KMS-11 (cell line): ENCODE measurements at regions not wholly inside any gene's neighbourhood (a gene's known extent, or its start where the extent isn't known, plus 50 kb on each side); places are given as distances from the start of the nearest gene placed in this dataset.

ENCODE experiments used
- H2AFZ ChIP-seq: fragments of 200-600 bp; sonication (generic); 2 replicates; pipeline ENCODE4 v1.6.1; 2016; ENCODE audit warnings: antibody characterized with exemption, mixed run types, low read depth
- H3K27ac ChIP-seq: fragments of 200-600 bp; sonication (generic); 2 replicates; pipeline ENCODE4 v1.6.1; 2016; ENCODE audit warnings: mild to moderate bottlenecking, mixed run types
- H3K27me3 ChIP-seq: fragments of 200-600 bp; sonication (generic); 2 replicates; pipeline ENCODE4 v1.6.1; 2017; ENCODE audit warnings: mild to moderate bottlenecking, low read depth, mixed run types, moderate library complexity; ENCODE audit not compliant: insufficient read depth
- H3K36me3 ChIP-seq: fragments of 200-600 bp; sonication (generic); 2 replicates; pipeline ENCODE4 v1.6.1; 2017; ENCODE audit warnings: mild to moderate bottlenecking, mixed run types; ENCODE audit not compliant: insufficient read depth
- H3K4me1 ChIP-seq: fragments of 200-600 bp; sonication (generic); 2 replicates; pipeline ENCODE4 v1.6.1; 2016; ENCODE audit warnings: mild to moderate bottlenecking, low read depth, mixed run types; ENCODE audit not compliant: poor library complexity, severe bottlenecking
- H3K4me2 ChIP-seq: fragments of 200-600 bp; sonication (generic); 2 replicates; pipeline ENCODE4 v1.7.0; 2016; ENCODE audit warnings: mild to moderate bottlenecking, mixed run types
- H3K4me3 ChIP-seq: fragments of 200-600 bp; sonication (generic); IDR thresholded peaks from 2 replicates; pipeline ENCODE4 v1.6.1; 2017; ENCODE audit warnings: low read depth, low read length, mixed read lengths; ENCODE audit not compliant: insufficient read depth
- H3K79me2 ChIP-seq: fragments of 200-600 bp; sonication (generic); 2 replicates; pipeline ENCODE4 v1.6.1; 2016; ENCODE audit warnings: low read depth, mixed run types; ENCODE audit not compliant: insufficient read depth
- H3K9ac ChIP-seq: fragments of 200-600 bp; sonication (generic); 2 replicates; pipeline ENCODE4 v1.6.1; 2016; ENCODE audit warnings: mild to moderate bottlenecking, mixed run types
- H4K20me1 ChIP-seq: fragments of 200-600 bp; sonication (generic); 2 replicates; pipeline ENCODE4 v1.6.1; 2016; ENCODE audit warnings: mild to moderate bottlenecking, mixed run types; ENCODE audit not compliant: insufficient read depth
- CTCF ChIP-seq: fragments of 200-600 bp; sonication (generic); conservative IDR thresholded peaks from 2 replicates; pipeline ENCODE4 v1.6.1; 2017; ENCODE audit warnings: low read depth, mild to moderate bottlenecking, antibody characterized with exemption, low read length, moderate library complexity, mixed read lengths

GRCh38 chr11:37621662-37622061 lies 1023.6 kb upstream of the RAG2 start:
- H3K27ac ChIP-seq, result no peak overlapping the region
- peaks cover 3% of the 10 kb centered on the region; the same call in 1 of the 2 replicates for H4K20me1 ChIP-seq
- H2AFZ ChIP-seq, result no peak overlapping the region
- H3K27me3 ChIP-seq, result no peaks in the 10 kb centered on the region
- no peak overlapping the region for H3K4me3 ChIP-seq
- no peaks in the 10 kb centered on the region for H3K79me2 ChIP-seq
- no peaks in the 10 kb centered on the region for H3K36me3 ChIP-seq
- no peak overlapping the region for H3K4me2 ChIP-seq
- H3K9ac ChIP-seq, result no peak overlapping the region
- no peak for TF ChIP-seq CTCF
- H3K4me1 ChIP-seq, result no peaks in the 10 kb centered on the region

- Histone ChIP-seq H3K4me3 (no peak overlapping the region), H3K9ac (no peak overlapping the region), H3K79me2 (no peaks in the 10 kb centered on the region), H3K36me3 (no peaks in the 10 kb centered on the region), H3K4me2 (no peak overlapping the region), H2AFZ (no peak overlapping the region), H3K4me1 (no peaks in the 10 kb centered on the region), H3K27me3 (no peaks in the 10 kb centered on the region), H4K20me1 (no peaks in the 10 kb centered on the region), H3K27ac (no peak overlapping the region)
- no peak for TF ChIP-seq CTCF
Observed at GRCh38 chr11:37616291-37616690, 1018.3 kb upstream of the RAG2 start.

- Histone ChIP-seq H4K20me1 (no peaks in the 10 kb centered on the region), H3K36me3 (no peaks in the 10 kb centered on the region), H3K4me2 (no peak overlapping the region), H2AFZ (no peak overlapping the region), H3K27ac (no peak overlapping the region), H3K4me3 (no peak overlapping the region), H3K4me1 (no peaks in the 10 kb centered on the region), H3K79me2 (no peaks in the 10 kb centered on the region), H3K27me3 (no peaks in the 10 kb centered on the region), H3K9ac (no peak overlapping the region)
- TF ChIP-seq CTCF, result no peak
Observed at GRCh38 chr11:37613031-37613430, 1015.0 kb upstream of the RAG2 start.

- no peak overlapping the region for H3K9ac ChIP-seq
- no peak for TF ChIP-seq CTCF
- no peak overlapping the region for H3K4me3 ChIP-seq
- no peak overlapping the region for H3K27ac ChIP-seq
- H3K36me3 ChIP-seq, result no peaks in the 10 kb centered on the region
- H3K27me3 ChIP-seq, result no peaks in the 10 kb centered on the region
- no peaks in the 10 kb centered on the region for H3K4me1 ChIP-seq
- H2AFZ ChIP-seq, result no peak overlapping the region
- H3K79me2 ChIP-seq, result no peaks in the 10 kb centered on the region
- no peak overlapping the region for H3K4me2 ChIP-seq
- no peaks in the 10 kb centered on the region for H4K20me1 ChIP-seq
Observed at GRCh38 chr11:37612146-37612545, 1014.1 kb upstream of the RAG2 start.

- Histone ChIP-seq H3K27ac (no peak overlapping the region), H3K4me1 (no peaks in the 10 kb centered on the region), H3K36me3 (no peaks in the 10 kb centered on the region), H3K79me2 (no peaks in the 10 kb centered on the region), H4K20me1 (no peaks in the 10 kb centered on the region), H3K9ac (no peak overlapping the region), H3K27me3 (no peaks in the 10 kb centered on the region), H3K4me2 (no peak overlapping the region), H2AFZ (no peak overlapping the region), H3K4me3 (no peak overlapping the region)
- no peak for TF ChIP-seq CTCF
Observed at GRCh38 chr11:37605229-37605628, 1007.2 kb upstream of the RAG2 start.
